Upper lobe of right lung (tissue), 1 donor: ENCODE measurements at regions not wholly inside any gene's neighbourhood (a gene's known extent, or its start where the extent isn't known, plus 50 kb on each side); places are given as distances from the start of the nearest gene placed in this dataset.

Experiments used
- ATAC-seq: fragments of 200-7000 bp; cut with Tn5 transposase; one replicate; pipeline ENCODE4 v1.9.1; 2020; ENCODE audit warnings: mild to moderate bottlenecking, moderate library complexity
- DNase-seq: peaks from one replicate; pipeline ENCODE4 v3.0.0-alpha.2; 2020
- H3K27ac ChIP-seq: fragments of 200-600 bp; one replicate; pipeline ENCODE4 v1.8.0; 2022
- H3K27me3 ChIP-seq: fragments of 200-600 bp; one replicate; pipeline ENCODE4 v1.8.0; 2022; ENCODE audit warnings: mild to moderate bottlenecking
- H3K36me3 ChIP-seq: fragments of 200-600 bp; one replicate; pipeline ENCODE4 v1.8.0; 2022
- H3K4me1 ChIP-seq: fragments of 200-600 bp; one replicate; pipeline ENCODE4 v1.8.0; 2022
- H3K4me3 ChIP-seq: fragments of 200-600 bp; one replicate; pipeline ENCODE4 v1.8.0; 2022; ENCODE audit warnings: mild to moderate bottlenecking
- H3K9me3 ChIP-seq: fragments of 200-600 bp; one replicate; pipeline ENCODE4 v1.8.0; 2022
- CTCF ChIP-seq: fragments of 200-600 bp; IDR thresholded peaks from one replicate; pipeline ENCODE4 v1.8.0; 2022; ENCODE audit warnings: antibody characterized with exemption
- intact Hi-C: fragments of 100-400 bp; cut with DNase I; formaldehyde crosslinking; loops from one replicate; pipeline ENCODE4 v1.11.0; 2022
- donor health status: DM: no; HTN: yes; CAD: no; lungs with severe emphysema.

DNA sequence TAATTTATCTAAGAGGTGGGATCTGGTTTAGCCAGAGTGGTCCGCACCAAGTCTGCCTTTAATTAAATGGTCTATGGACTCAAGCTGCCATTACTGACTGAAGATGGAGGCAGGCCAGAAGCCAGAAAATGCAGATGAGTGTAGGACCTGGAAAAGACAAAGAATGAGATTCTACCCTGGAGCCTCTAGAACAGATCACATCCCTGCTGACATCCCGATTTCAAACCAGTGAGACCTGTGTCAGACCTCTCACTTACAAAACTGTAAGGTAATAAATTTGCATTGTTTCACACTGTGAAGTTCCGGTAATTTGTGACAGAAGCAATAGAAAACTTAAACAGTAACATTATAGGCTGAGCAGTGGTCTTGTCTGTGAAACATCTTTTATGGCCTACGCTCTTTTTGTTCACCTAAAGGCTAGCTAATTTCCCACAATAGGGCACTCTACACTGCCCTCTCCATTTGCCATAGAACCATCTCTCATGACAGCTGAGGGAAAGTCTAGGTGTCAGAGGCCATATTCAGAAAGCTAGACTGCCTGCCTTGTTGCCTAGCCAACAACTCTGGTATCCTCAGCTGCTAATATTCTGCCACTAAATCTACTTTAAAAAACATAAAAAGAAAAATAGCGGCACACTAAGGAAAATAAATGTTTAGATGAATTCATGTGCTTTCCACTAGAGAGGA lies 1396.2 kb upstream of the PIK3C3 start:
- H3K4me3 ChIP-seq = no peak overlapping the region
- H3K36me3 ChIP-seq = no peaks in the 10 kb centered on the region
- TF ChIP-seq CTCF = no peak
- H3K4me1 ChIP-seq = no peaks in the 10 kb centered on the region
- no peak for DNase-seq
- intact Hi-C loops = no loop called here
- H3K27ac ChIP-seq = no peak overlapping the region
- ATAC-seq = no peak
- no peaks in the 10 kb centered on the region for H3K9me3 ChIP-seq
- H3K27me3 ChIP-seq = no peaks in the 10 kb centered on the region

- no peak for ATAC-seq
Observed at GRCh38 chr18:40555914-40556313, 1399.1 kb upstream of the PIK3C3 start.

DNA sequence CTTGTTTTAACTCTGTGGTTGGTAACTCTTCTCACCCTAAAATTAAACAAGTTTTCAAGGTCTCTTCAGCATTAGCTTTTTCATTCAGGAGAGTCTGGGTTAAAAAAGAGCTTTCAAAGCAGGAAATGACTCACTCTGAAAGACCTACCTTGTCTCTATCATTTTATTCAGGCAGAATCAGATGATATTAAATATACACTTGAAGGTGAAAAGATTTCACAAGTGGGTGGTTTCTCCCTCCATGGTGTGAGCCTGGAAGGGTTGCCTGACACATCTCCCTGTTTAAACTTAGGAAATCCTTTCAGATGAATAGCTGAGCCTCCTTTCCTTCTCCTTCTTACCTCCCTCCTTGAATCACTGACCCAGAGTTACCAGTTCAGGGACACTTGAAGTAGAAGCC lies 1402.0 kb upstream of the PIK3C3 start:
- H3K9me3 ChIP-seq = no peaks in the 10 kb centered on the region
- H3K36me3 ChIP-seq = no peaks in the 10 kb centered on the region
- H3K4me1 ChIP-seq = no peaks in the 10 kb centered on the region
- no peak for TF ChIP-seq CTCF
- H3K27ac ChIP-seq = no peak overlapping the region
- H3K27me3 ChIP-seq = no peaks in the 10 kb centered on the region
- DNase-seq = no peak
- H3K4me3 ChIP-seq = no peak overlapping the region
- no peak for ATAC-seq
- intact Hi-C loops = no loop called here

More at GRCh38 chr18:40555914-40556313, 1399.1 kb upstream of the PIK3C3 start:
- H3K36me3 ChIP-seq = no peaks in the 10 kb centered on the region
- H3K4me3 ChIP-seq = no peak overlapping the region
- H3K27me3 ChIP-seq = no peaks in the 10 kb centered on the region
- H3K9me3 ChIP-seq = no peaks in the 10 kb centered on the region
- H3K4me1 ChIP-seq = no peaks in the 10 kb centered on the region
- no peak for DNase-seq
- no peak overlapping the region for H3K27ac ChIP-seq
- intact Hi-C loops = no loop called here
- no peak for TF ChIP-seq CTCF

GRCh38 chr18:40546875-40547274 lies 1408.2 kb upstream of the PIK3C3 start:
- DNase-seq (no peak), ATAC-seq (no peak)
- no peak for TF ChIP-seq CTCF
- no peak overlapping the region for H3K27ac ChIP-seq
- H3K9me3 ChIP-seq = no peaks in the 10 kb centered on the region
- no peak overlapping the region for H3K4me3 ChIP-seq
- intact Hi-C loops = loop anchor here (10.0 kb wide), 1 partner anchor 862 kb away; no protein-coding TSS in a partner anchor
- no peaks in the 10 kb centered on the region for H3K4me1 ChIP-seq
- no peaks in the 10 kb centered on the region for H3K36me3 ChIP-seq
- H3K27me3 ChIP-seq = no peaks in the 10 kb centered on the region

GRCh38 chr18:40534723-40535122 lies 1420.3 kb upstream of the PIK3C3 start:
- DNase-seq (no peak), ATAC-seq (no peak)
- Histone ChIP-seq H3K36me3 (no peaks in the 10 kb centered on the region), H3K27ac (no peak overlapping the region), H3K9me3 (no peaks in the 10 kb centered on the region), H3K4me3 (no peak overlapping the region), H3K27me3 (no peaks in the 10 kb centered on the region), H3K4me1 (no peaks in the 10 kb centered on the region)
- intact Hi-C loops = no loop called here
- no peak for TF ChIP-seq CTCF

DNA sequence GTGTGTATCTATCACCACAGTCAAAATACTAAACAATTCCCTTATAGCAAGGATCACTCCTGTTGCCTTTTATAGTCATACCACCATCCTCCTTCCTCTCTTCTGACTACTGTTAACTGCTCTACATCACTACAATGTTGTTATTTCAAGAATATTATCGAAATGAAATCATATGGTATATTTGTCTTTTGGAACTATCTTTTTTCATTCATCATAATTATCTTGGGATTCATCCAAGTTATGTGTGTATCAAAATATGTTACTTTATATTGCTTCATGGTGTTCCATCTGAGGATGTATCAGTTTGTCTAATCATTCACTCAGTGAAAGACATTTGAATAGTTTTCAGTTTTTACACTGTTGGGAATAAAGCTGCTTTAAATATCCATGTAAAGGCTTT lies 1423.0 kb upstream of the PIK3C3 start:
- H3K4me1 ChIP-seq = no peaks in the 10 kb centered on the region
- no peak overlapping the region for H3K4me3 ChIP-seq
- H3K9me3 ChIP-seq = no peaks in the 10 kb centered on the region
- TF ChIP-seq CTCF = no peak
- no peak for DNase-seq
- no peaks in the 10 kb centered on the region for H3K27me3 ChIP-seq
- ATAC-seq = no peak
- intact Hi-C loops = no loop called here
- H3K27ac ChIP-seq = no peak overlapping the region
- no peaks in the 10 kb centered on the region for H3K36me3 ChIP-seq
